ENCODE measurements at regions not wholly inside any gene's neighbourhood (a gene's known extent, or its start where the extent isn't known, plus 50 kb on each side); places are given as distances from the start of the nearest gene placed in this dataset.

- no peaks in the 10 kb centered on the region for H3K36me3 Mint-ChIP-seq (ENCODE audit: low read depth)
- no peak for DNase-seq
- peaks cover 8% of the 10 kb centered on the region for H3K9me3 Mint-ChIP-seq
- H3K4me3 Mint-ChIP-seq, result no peak overlapping the region
- H3K27me3 Mint-ChIP-seq, result peaks cover 5% of the 10 kb centered on the region
- CTCF ChIA-PET, result no interaction called here
- no peak overlapping the region for H3K27ac Mint-ChIP-seq
- POLR2A ChIA-PET, result no interaction called here
- no peaks in the 10 kb centered on the region for H3K4me1 Mint-ChIP-seq
Observed at GRCh38 chr7:38051786-38052185, 126.3 kb upstream of the STARD3NL start.

- Mint-ChIP-seq H3K27ac (no peak overlapping the region), H3K4me1 (no peaks in the 10 kb centered on the region), H3K27me3 (peaks cover 4% of the 10 kb centered on the region), H3K4me3 (no peak overlapping the region), H3K36me3 (ENCODE audit: low read depth) (no peaks in the 10 kb centered on the region), H3K9me3 (peaks cover 8% of the 10 kb centered on the region)
- ChIA-PET POLR2A (no interaction called here), CTCF (no interaction called here)
- DNase-seq, result no peak
Observed at GRCh38 chr7:38052786-38053185, 125.3 kb upstream of the STARD3NL start.

- H3K4me1 Mint-ChIP-seq, result no peaks in the 10 kb centered on the region
- H3K36me3 Mint-ChIP-seq (ENCODE audit: low read depth), result no peaks in the 10 kb centered on the region
- no peak overlapping the region for H3K27ac Mint-ChIP-seq
- no peak overlapping the region for H3K4me3 Mint-ChIP-seq
- CTCF ChIA-PET, result no interaction called here
- POLR2A ChIA-PET, result no interaction called here
- H3K9me3 Mint-ChIP-seq, result peaks cover 1% of the 10 kb centered on the region
- no peak for DNase-seq
- peaks cover 3% of the 10 kb centered on the region for H3K27me3 Mint-ChIP-seq
Observed at GRCh38 chr7:38054199-38054598, 123.8 kb upstream of the STARD3NL start.

- H3K9me3 Mint-ChIP-seq, result no peaks in the 10 kb centered on the region
- no peaks in the 10 kb centered on the region for H3K4me1 Mint-ChIP-seq
- no peaks in the 10 kb centered on the region for H3K36me3 Mint-ChIP-seq (ENCODE audit: low read depth)
- DNase-seq, result no peak
- POLR2A ChIA-PET, result no interaction called here
- no peak overlapping the region for H3K27ac Mint-ChIP-seq
- no peak overlapping the region for H3K4me3 Mint-ChIP-seq
- H3K27me3 Mint-ChIP-seq, result peaks cover 9% of the 10 kb centered on the region
- CTCF ChIA-PET, result no interaction called here
Observed at GRCh38 chr7:38057829-38058228, 120.2 kb upstream of the STARD3NL start.

- Mint-ChIP-seq H3K36me3 (ENCODE audit: low read depth) (no peaks in the 10 kb centered on the region), H3K27ac (no peak overlapping the region), H3K27me3 (peaks cover 9% of the 10 kb centered on the region), H3K4me1 (no peaks in the 10 kb centered on the region), H3K9me3 (no peaks in the 10 kb centered on the region), H3K4me3 (no peak overlapping the region)
- ChIA-PET POLR2A (no interaction called here), CTCF (no interaction called here)
- DNase-seq, result no peak
Observed at GRCh38 chr7:38060116-38060515, 117.9 kb upstream of the STARD3NL start.

GRCh38 chr7:38060637-38061036 is 117.4 kb upstream of the STARD3NL start:
- H3K9me3 Mint-ChIP-seq, result no peaks in the 10 kb centered on the region
- H3K4me3 Mint-ChIP-seq, result no peak overlapping the region
- H3K36me3 Mint-ChIP-seq (ENCODE audit: low read depth), result no peaks in the 10 kb centered on the region
- H3K27ac Mint-ChIP-seq, result no peak overlapping the region
- no peaks in the 10 kb centered on the region for H3K4me1 Mint-ChIP-seq
- POLR2A ChIA-PET, result no interaction called here
- CTCF ChIA-PET, result no interaction called here
- no peak for DNase-seq
- peaks cover 9% of the 10 kb centered on the region for H3K27me3 Mint-ChIP-seq

GRCh38 chr7:38066391-38066790 is 111.7 kb upstream of the STARD3NL start:
- no peak overlapping the region for H3K27ac Mint-ChIP-seq
- H3K9me3 Mint-ChIP-seq, result no peaks in the 10 kb centered on the region
- H3K36me3 Mint-ChIP-seq (ENCODE audit: low read depth), result no peaks in the 10 kb centered on the region
- no peak for DNase-seq
- H3K4me1 Mint-ChIP-seq, result no peaks in the 10 kb centered on the region
- ChIA-PET CTCF (no interaction called here), POLR2A (interaction anchor here (0.6 kb wide), 1 partner anchor 173 kb away, joined by 3 read pairs; no protein-coding TSS in a partner anchor)
- H3K4me3 Mint-ChIP-seq, result no peak overlapping the region
- peaks cover 2% of the 10 kb centered on the region for H3K27me3 Mint-ChIP-seq

DNA sequence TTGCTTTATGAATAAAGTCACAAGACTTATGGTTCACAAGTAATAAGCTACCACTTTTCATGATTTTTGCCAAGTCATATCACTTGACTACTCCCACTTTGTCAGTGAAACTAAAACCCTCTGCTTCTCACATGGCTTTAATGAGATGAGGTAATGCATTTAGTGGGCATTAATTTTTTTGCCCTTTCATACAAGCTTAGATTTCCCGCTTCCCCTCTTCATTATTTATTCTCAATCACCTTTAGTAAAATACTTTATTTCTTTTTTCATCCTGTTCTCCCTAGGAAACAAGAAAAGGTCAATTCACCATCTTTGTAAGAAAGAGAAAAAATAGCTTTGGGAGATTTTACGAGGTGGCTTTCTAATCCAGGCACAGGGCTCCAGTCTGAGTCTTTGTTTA is 109.6 kb upstream of the STARD3NL start:
- no peak overlapping the region for H3K4me3 Mint-ChIP-seq
- no peak overlapping the region for H3K27ac Mint-ChIP-seq
- no peaks in the 10 kb centered on the region for H3K4me1 Mint-ChIP-seq
- peaks cover 2% of the 10 kb centered on the region for H3K27me3 Mint-ChIP-seq
- ChIA-PET CTCF (no interaction called here), POLR2A (no interaction called here)
- no peaks in the 10 kb centered on the region for H3K36me3 Mint-ChIP-seq (ENCODE audit: low read depth)
- H3K9me3 Mint-ChIP-seq, result no peaks in the 10 kb centered on the region
- DNase-seq, result no peak

GRCh38 chr7:38069052-38069451 is 109.0 kb upstream of the STARD3NL start:
- Mint-ChIP-seq H3K36me3 (ENCODE audit: low read depth) (no peaks in the 10 kb centered on the region), H3K9me3 (no peaks in the 10 kb centered on the region), H3K4me1 (no peaks in the 10 kb centered on the region), H3K27me3 (peaks cover 2% of the 10 kb centered on the region), H3K4me3 (no peak overlapping the region), H3K27ac (no peak overlapping the region)
- ChIA-PET POLR2A (no interaction called here), CTCF (no interaction called here)
- no peak for DNase-seq

DNA sequence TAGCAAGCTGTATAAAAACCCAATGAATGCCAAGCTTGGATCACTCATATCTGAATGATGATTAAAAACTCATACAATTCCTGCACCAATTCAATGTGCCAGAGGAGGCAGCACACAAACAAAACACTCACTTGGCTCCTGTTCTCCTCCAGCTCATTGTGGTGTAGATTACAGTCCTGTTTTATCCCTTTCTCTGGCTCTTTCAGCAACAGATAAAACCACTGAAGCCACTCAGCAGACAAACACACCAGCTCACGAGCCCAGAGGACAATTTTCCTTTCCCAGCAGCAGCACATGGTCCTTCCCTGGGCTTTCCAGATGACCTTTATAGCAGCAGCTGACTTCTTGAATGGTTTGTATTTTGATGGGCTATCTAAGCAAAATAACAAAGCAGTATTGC is 107.3 kb upstream of the STARD3NL start:
- CTCF ChIA-PET, result no interaction called here
- Mint-ChIP-seq H3K27me3 (peaks cover 14% of the 10 kb centered on the region), H3K9me3 (no peaks in the 10 kb centered on the region), H3K4me3 (no peak overlapping the region), H3K36me3 (ENCODE audit: low read depth) (no peaks in the 10 kb centered on the region), H3K27ac (no peak overlapping the region), H3K4me1 (no peaks in the 10 kb centered on the region)
- POLR2A ChIA-PET, result no interaction called here
- DNase-seq, result no peak

GRCh38 chr7:38086857-38087256 is 91.2 kb upstream of the STARD3NL start:
- Mint-ChIP-seq H3K4me1 (no peaks in the 10 kb centered on the region), H3K27me3 (peaks cover 13% of the 10 kb centered on the region), H3K9me3 (no peaks in the 10 kb centered on the region), H3K36me3 (ENCODE audit: low read depth) (no peaks in the 10 kb centered on the region), H3K4me3 (no peak overlapping the region), H3K27ac (no peak overlapping the region)
- CTCF ChIA-PET, result no interaction called here
- POLR2A ChIA-PET, result no interaction called here
- no peak for DNase-seq

- no peak for DNase-seq
- Mint-ChIP-seq H3K4me3 (no peak overlapping the region), H3K4me1 (no peaks in the 10 kb centered on the region), H3K36me3 (ENCODE audit: low read depth) (no peaks in the 10 kb centered on the region), H3K9me3 (peaks cover 9% of the 10 kb centered on the region), H3K27ac (no peak overlapping the region), H3K27me3 (peaks cover 23% of the 10 kb centered on the region)
- ChIA-PET CTCF (no interaction called here), POLR2A (no interaction called here)
Observed at GRCh38 chr7:38102507-38102906, 75.5 kb upstream of the STARD3NL start.

DNA sequence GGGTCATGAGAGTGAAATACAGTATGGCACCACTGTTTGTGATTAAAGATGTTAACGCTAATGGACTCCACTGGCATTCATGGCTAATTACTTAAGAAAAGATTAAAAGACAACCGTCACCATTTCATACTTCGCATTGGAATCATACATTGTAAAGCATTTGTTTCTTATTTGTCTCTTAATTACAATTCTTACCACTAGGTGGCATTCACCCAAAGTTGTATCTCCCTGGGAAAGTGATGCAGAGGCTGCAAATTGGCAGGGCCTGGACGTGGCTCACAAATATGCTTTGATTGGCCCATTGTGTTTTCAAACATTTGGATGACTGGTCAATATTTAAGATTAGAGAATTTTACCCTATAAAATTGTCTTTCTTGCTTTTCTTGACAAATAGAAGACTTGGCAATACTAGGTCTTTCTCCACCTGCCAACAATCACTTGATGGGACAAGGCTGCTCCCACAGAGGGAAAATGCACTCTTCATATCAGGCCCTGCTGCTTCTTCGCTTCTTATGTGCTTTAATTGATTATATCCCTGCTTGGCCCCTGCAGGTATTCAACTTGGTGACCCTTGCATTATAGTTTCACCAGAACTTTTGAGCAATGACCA is 72.1 kb upstream of the STARD3NL start:
- Mint-ChIP-seq H3K27ac (no peak overlapping the region), H3K9me3 (no peaks in the 10 kb centered on the region), H3K4me1 (no peaks in the 10 kb centered on the region), H3K4me3 (no peak overlapping the region), H3K36me3 (ENCODE audit: low read depth) (no peaks in the 10 kb centered on the region), H3K27me3 (peaks cover 33% of the 10 kb centered on the region)
- peak; percentile 17 for DNase-seq
- ChIA-PET POLR2A (no interaction called here), CTCF (interaction anchor here (1.6 to 2.9 kb wide), 2 partner anchors 239 to 263 kb away, joined by 4 to 11 read pairs; no protein-coding TSS in a partner anchor)

DNA sequence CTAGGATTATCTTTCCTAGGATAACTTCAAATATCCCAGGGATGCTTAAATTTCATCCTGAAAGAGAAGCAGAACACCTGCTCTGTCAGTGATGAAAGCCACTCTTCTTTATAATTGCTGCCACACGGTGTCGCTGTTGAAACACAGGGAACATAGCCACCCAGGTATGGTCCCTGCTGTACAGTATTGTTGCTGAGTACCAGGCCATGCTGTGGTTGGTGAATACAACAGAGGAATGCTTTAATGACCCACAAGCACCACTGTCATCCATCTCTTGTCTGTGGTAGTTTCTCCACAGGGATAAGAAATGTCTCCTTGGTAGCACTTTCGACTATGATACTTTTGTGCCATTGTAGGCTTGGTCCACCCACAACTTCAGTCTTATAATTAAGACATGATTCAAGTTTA is 70.6 kb upstream of the STARD3NL start:
- peak; percentile 75 for DNase-seq
- H3K27me3 Mint-ChIP-seq, result peaks cover 35% of the 10 kb centered on the region
- ChIA-PET POLR2A (no interaction called here), CTCF (interaction anchor here (1.6 to 2.9 kb wide), 3 partner anchors 115 to 262 kb away, joined by 3 to 11 read pairs (median 4); no protein-coding TSS in a partner anchor)
- H3K36me3 Mint-ChIP-seq (ENCODE audit: low read depth), result no peaks in the 10 kb centered on the region
- H3K4me1 Mint-ChIP-seq, result no peaks in the 10 kb centered on the region
- H3K4me3 Mint-ChIP-seq, result no peak overlapping the region
- H3K27ac Mint-ChIP-seq, result no peak overlapping the region
- H3K9me3 Mint-ChIP-seq, result no peaks in the 10 kb centered on the region
